OCI-LY3 (cell line): ENCODE measurements at regions not wholly inside any gene's neighbourhood (a gene's known extent, or its start where the extent isn't known, plus 50 kb on each side); places are given as distances from the start of the nearest gene placed in this dataset.

Source experiments
- H2AFZ ChIP-seq: fragments of 200-600, 300-600 bp; shearing (Covaris generic); 2 replicates; pipeline ENCODE4 v1.6.0; 2014; ENCODE audit warnings: antibody characterized with exemption, low read depth, low read length
- H3K27ac ChIP-seq: fragments of 200-600, 300-600 bp; sonication (generic); 2 replicates; pipeline ENCODE4 v1.5.1; 2014; ENCODE audit warnings: mild to moderate bottlenecking, low read length, moderate library complexity, mixed read lengths
- H3K27me3 ChIP-seq: fragments of 200-600, 300-600 bp; sonication (generic); 2 replicates; pipeline ENCODE4 v1.6.1; 2014; ENCODE audit warnings: low read depth, low read length, mixed read lengths
- H3K36me3 ChIP-seq: fragments of 200-600, 300-600 bp; sonication (generic); replicated peaks from 2 replicates; pipeline ENCODE3; 2014; ENCODE audit warnings: low read depth, low read length, mixed read lengths
- H3K4me1 ChIP-seq: fragments of 300-600, 200-600 bp; sonication (generic); 2 replicates; pipeline ENCODE4 v1.6.1; 2014; ENCODE audit warnings: low read length, mixed read lengths
- H3K4me2 ChIP-seq: fragments of 200-600, 300-600 bp; sonication (generic); 2 replicates; pipeline ENCODE4 v1.6.1; 2014; ENCODE audit warnings: low read length, mixed read lengths
- H3K4me3 ChIP-seq: fragments of 300-600, 200-600 bp; sonication (generic); 2 replicates; pipeline ENCODE4 v1.5.1; 2014; ENCODE audit warnings: antibody characterized with exemption, mild to moderate bottlenecking, low read length, moderate library complexity
- H3K79me2 ChIP-seq: fragments of 300-600, 200-600 bp; shearing (Covaris generic); 2 replicates; pipeline ENCODE4 v1.6.1; 2014; ENCODE audit warnings: mild to moderate bottlenecking, low read length, mixed read lengths
- H3K9ac ChIP-seq: fragments of 300-600, 200-600 bp; shearing (Covaris generic); 2 replicates; pipeline ENCODE4 v1.6.0; 2014; ENCODE audit warnings: mild to moderate bottlenecking, low read length, moderate library complexity
- H3K9me3 ChIP-seq: fragments of 200-600, 300-600 bp; shearing (Covaris generic); 2 replicates; pipeline ENCODE4 v1.6.1; 2014; ENCODE audit warnings: low read length, mixed read lengths; ENCODE audit not compliant: insufficient read depth
- H4K20me1 ChIP-seq: fragments of 200-600, 300-600 bp; sonication (generic); 2 replicates; pipeline ENCODE4 v1.6.1; 2016; ENCODE audit warnings: low read length, mixed read lengths; ENCODE audit not compliant: insufficient read depth
- EZH2phosphoT487 ChIP-seq: fragments of 200-600 bp; shearing (Covaris generic); IDR thresholded peaks from 2 replicates; pipeline ENCODE4 v1.6.1; 2018; ENCODE audit warnings: antibody characterized with exemption, mixed run types, low read depth
- TF ChIP-seq, protein P1 (sequence below): fragments of 200-600, 300-600 bp; sonication (generic); IDR thresholded peaks from 2 replicates; pipeline ENCODE4 v1.5.1; 2014; ENCODE audit warnings: antibody characterized with exemption, low read length, low read depth

DNA sequence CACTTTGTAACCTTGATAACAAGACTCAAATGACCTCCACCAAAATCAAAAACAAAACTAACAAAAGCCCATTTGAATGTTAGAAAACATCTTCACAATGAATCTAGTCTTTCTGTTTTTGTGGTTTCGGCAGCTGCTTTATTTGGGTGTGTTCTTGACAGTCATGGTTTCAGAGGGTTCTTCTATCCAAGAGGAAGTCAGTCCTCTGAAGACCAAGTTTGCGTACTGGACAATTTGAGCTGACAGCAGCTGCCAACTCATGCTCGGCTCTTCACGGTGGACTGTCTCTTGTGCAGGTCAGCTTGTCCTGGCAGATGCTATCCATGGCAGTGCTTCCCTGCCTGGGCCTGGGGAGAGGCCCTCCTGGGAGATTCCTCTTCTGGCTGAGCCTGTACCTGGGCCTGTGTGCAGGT is 91.0 kb downstream of the TMEM17 start:
- TF ChIP-seq, protein P1, sequence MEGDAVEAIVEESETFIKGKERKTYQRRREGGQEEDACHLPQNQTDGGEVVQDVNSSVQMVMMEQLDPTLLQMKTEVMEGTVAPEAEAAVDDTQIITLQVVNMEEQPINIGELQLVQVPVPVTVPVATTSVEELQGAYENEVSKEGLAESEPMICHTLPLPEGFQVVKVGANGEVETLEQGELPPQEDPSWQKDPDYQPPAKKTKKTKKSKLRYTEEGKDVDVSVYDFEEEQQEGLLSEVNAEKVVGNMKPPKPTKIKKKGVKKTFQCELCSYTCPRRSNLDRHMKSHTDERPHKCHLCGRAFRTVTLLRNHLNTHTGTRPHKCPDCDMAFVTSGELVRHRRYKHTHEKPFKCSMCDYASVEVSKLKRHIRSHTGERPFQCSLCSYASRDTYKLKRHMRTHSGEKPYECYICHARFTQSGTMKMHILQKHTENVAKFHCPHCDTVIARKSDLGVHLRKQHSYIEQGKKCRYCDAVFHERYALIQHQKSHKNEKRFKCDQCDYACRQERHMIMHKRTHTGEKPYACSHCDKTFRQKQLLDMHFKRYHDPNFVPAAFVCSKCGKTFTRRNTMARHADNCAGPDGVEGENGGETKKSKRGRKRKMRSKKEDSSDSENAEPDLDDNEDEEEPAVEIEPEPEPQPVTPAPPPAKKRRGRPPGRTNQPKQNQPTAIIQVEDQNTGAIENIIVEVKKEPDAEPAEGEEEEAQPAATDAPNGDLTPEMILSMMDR, result no peak
- no peak for TF ChIP-seq EZH2phosphoT487
- Histone ChIP-seq H3K9me3 (no peaks in the 10 kb centered on the region), H3K27me3 (no peaks in the 10 kb centered on the region), H3K4me1 (peaks cover 22% of the 10 kb centered on the region), H2AFZ (peak overlapping the region; percentile 71; the same call in 1 of the 2 replicates), H4K20me1 (no peaks in the 10 kb centered on the region), H3K9ac (no peak overlapping the region), H3K79me2 (no peaks in the 10 kb centered on the region), H3K4me3 (no peak overlapping the region), H3K36me3 (no peaks in the 10 kb centered on the region), H3K27ac (no peak overlapping the region), H3K4me2 (peak overlapping the region; percentile 38)

GRCh38 chr2:62413116-62413663 is 92.8 kb downstream of the TMEM17 start:
- Histone ChIP-seq H3K9ac (no peak overlapping the region), H3K4me3 (no peak overlapping the region), H3K79me2 (no peaks in the 10 kb centered on the region), H3K27ac (no peak overlapping the region), H2AFZ (no peak overlapping the region), H3K4me1 (peaks cover 27% of the 10 kb centered on the region), H3K27me3 (no peaks in the 10 kb centered on the region), H3K9me3 (no peaks in the 10 kb centered on the region), H3K36me3 (no peaks in the 10 kb centered on the region), H4K20me1 (no peaks in the 10 kb centered on the region), H3K4me2 (no peak overlapping the region)
- no peak for TF ChIP-seq EZH2phosphoT487
- TF ChIP-seq, protein P1, result no peak

DNA sequence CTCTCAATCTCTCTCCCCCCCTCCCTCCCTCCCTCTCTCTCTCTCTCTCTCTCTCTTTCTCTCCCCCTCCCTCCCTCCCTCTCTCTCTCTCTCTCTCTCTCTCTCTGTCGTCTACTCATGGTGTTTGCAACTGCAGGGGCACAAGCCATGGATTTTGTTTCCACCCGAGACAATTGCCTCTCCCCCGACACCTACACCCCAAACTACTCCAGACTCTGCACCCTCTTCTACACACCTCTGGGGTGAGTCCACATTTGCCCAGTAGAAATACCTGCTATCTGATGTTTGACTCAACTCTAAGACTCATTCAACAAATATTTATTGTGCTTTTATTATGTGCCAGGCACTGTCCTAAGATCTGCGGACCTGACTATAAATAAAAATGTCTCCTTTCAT is 93.7 kb downstream of the TMEM17 start:
- TF ChIP-seq, protein P1, result no peak
- no peak for TF ChIP-seq EZH2phosphoT487
- Histone ChIP-seq H2AFZ (peak overlapping the region; percentile 76; the same call in 1 of the 2 replicates), H3K4me2 (peak overlapping the region; percentile 64), H3K4me1 (peaks cover 35% of the 10 kb centered on the region), H3K4me3 (peak overlapping the region; percentile 42; the same call in 1 of the 2 replicates), H3K27me3 (no peaks in the 10 kb centered on the region), H3K9me3 (no peaks in the 10 kb centered on the region), H3K9ac (peak overlapping the region; percentile 33; the same call in 1 of the 2 replicates), H4K20me1 (no peaks in the 10 kb centered on the region), H3K79me2 (no peaks in the 10 kb centered on the region), H3K36me3 (no peaks in the 10 kb centered on the region), H3K27ac (no peak overlapping the region)

GRCh38 chr2:62410926-62411456 is 95.0 kb downstream of the TMEM17 start:
- Histone ChIP-seq H3K27me3 (no peaks in the 10 kb centered on the region), H3K4me1 (peaks cover 35% of the 10 kb centered on the region), H4K20me1 (no peaks in the 10 kb centered on the region), H3K9ac (no peak overlapping the region), H2AFZ (no peak overlapping the region; the same call in 1 of the 2 replicates), H3K9me3 (no peaks in the 10 kb centered on the region), H3K4me2 (no peak overlapping the region), H3K36me3 (no peaks in the 10 kb centered on the region), H3K27ac (no peak overlapping the region), H3K79me2 (no peaks in the 10 kb centered on the region), H3K4me3 (no peak overlapping the region)
- TF ChIP-seq, protein P1, result no peak
- TF ChIP-seq EZH2phosphoT487, result no peak
